Left lung (tissue), 4 donors: ENCODE measurements at regions not wholly inside any gene's neighbourhood (a gene's known extent, or its start where the extent isn't known, plus 50 kb on each side); places are given as distances from the start of the nearest gene placed in this dataset.

Experiments used
- ATAC-seq: fragments of 200-7000 bp; cut with Tn5 transposase; one replicate; pipeline ENCODE4 v1.9.1; 2020; ENCODE audit warnings: moderate library complexity
- DNase-seq, 4 donors: peaks; one replicate each; pipeline ENCODE4 v3.0.0-alpha.2; 2013 to 2020
- H3K27ac ChIP-seq, 2 donors: fragments of 200-600 bp; sonication (generic) in 1 of 2; one replicate each; pipeline versions ENCODE4 v1.5.0 to v1.8.0; 2020 to 2021
- H3K27me3 ChIP-seq, 2 donors: fragments of 200-600 bp; sonication (generic) in 1 of 2; one replicate each; pipeline versions ENCODE4 v1.5.0 to v1.8.0; 2020 to 2021
- H3K36me3 ChIP-seq, 2 donors: fragments of 200-600 bp; sonication (generic) in 1 of 2; one replicate each; pipeline versions ENCODE4 v1.5.0 to v1.8.0; 2020 to 2021
- H3K4me1 ChIP-seq, 2 donors: fragments of 200-600 bp; one replicate each; pipeline ENCODE4 v1.8.0; 2021
- H3K4me3 ChIP-seq, 2 donors: fragments of 200-600 bp; sonication (generic) in 1 of 2; one replicate each; pipeline versions ENCODE4 v1.5.0 to v1.8.0; 2020 to 2021; ENCODE audit warnings: mild to moderate bottlenecking in 1 of 2
- H3K9me3 ChIP-seq, 2 donors: fragments of 200-600 bp; sonication (generic) in 1 of 2; one replicate each; pipeline versions ENCODE4 v1.5.0 to v1.8.0; 2020 to 2021
- intact Hi-C, 2 donors: fragments of 100-400 bp; cut with DNase I; formaldehyde crosslinking; loops; one replicate each; pipeline versions ENCODE4 v1.11.2 to v1.14.2; 2022
- TF ChIP-seq, protein P1 (sequence below), 2 donors: fragments of 200-600 bp; sonication (generic) in 1 of 2; IDR thresholded peaks; one replicate each; pipeline versions ENCODE4 v1.5.0 to v1.8.0; 2021; ENCODE audit warnings: antibody characterized with exemption in 2 of 2
- donor health status: DM: no; HTN: yes; CAD: no.
- donor health status: DM: no; HTN: no; CAD: no.

DNA sequence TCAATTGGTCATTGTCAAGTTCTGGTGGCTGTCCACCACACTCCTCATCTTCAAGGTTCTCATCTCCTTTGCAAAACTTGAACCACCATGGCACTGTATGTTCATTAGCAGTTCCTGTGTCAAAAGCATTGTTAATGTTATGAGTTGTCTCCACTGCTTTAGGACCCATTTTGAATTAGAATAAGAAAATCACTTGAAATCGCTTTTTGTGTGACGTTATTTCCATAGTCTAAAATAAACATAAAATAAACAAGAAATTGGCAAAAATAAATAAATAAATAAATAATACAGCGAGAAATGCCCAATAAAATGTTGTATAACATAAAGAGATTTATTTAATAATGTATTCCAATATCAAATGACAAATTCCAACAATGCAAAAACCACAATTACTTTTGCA is 195.5 kb upstream of the CDC14C start:
- ATAC-seq (no peak), DNase-seq (no peak)
- Histone ChIP-seq H3K4me3 (no peak overlapping the region), H3K9me3 (no peaks in the 10 kb centered on the region), H3K4me1 (no peaks in the 10 kb centered on the region), H3K27me3 (no peaks in the 10 kb centered on the region), H3K36me3 (no peaks in the 10 kb centered on the region), H3K27ac (no peak overlapping the region)
- intact Hi-C loops = no loop called here
- TF ChIP-seq, protein P1, sequence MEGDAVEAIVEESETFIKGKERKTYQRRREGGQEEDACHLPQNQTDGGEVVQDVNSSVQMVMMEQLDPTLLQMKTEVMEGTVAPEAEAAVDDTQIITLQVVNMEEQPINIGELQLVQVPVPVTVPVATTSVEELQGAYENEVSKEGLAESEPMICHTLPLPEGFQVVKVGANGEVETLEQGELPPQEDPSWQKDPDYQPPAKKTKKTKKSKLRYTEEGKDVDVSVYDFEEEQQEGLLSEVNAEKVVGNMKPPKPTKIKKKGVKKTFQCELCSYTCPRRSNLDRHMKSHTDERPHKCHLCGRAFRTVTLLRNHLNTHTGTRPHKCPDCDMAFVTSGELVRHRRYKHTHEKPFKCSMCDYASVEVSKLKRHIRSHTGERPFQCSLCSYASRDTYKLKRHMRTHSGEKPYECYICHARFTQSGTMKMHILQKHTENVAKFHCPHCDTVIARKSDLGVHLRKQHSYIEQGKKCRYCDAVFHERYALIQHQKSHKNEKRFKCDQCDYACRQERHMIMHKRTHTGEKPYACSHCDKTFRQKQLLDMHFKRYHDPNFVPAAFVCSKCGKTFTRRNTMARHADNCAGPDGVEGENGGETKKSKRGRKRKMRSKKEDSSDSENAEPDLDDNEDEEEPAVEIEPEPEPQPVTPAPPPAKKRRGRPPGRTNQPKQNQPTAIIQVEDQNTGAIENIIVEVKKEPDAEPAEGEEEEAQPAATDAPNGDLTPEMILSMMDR (IDR thresholded peaks at IDR 0.05) = no peak

- TF ChIP-seq, protein P1 (IDR thresholded peaks at IDR 0.05) = no peak
- Histone ChIP-seq H3K27ac (no peak overlapping the region), H3K9me3 (peaks cover 0 to 23% of the 10 kb centered on the region in 2 donors), H3K36me3 (no peaks in the 10 kb centered on the region), H3K27me3 (no peaks in the 10 kb centered on the region), H3K4me1 (no peaks in the 10 kb centered on the region), H3K4me3 (no peak overlapping the region)
- DNase-seq (no peak), ATAC-seq (no peak)
- intact Hi-C loops = no loop called here
These were observed 189.5 kb upstream of the CDC14C start for GRCh38 chr7:48734695-48735406.

- no peak for DNase-seq
- TF ChIP-seq, protein P1 (IDR thresholded peaks at IDR 0.05) = no peak
- Histone ChIP-seq H3K4me1 (no peaks in the 10 kb centered on the region), H3K27me3 (no peaks in the 10 kb centered on the region), H3K4me3 (no peak overlapping the region), H3K27ac (no peak overlapping the region), H3K36me3 (no peaks in the 10 kb centered on the region), H3K9me3 (peaks cover 0 to 23% of the 10 kb centered on the region in 2 donors)
- ATAC-seq = no peak
- intact Hi-C loops = no loop called here
These were observed 182.8 kb upstream of the CDC14C start for GRCh38 chr7:48741545-48741944.

GRCh38 chr7:48742079-48742798 is 182.1 kb upstream of the CDC14C start:
- intact Hi-C loops = no loop called here
- Histone ChIP-seq H3K4me3 (no peak overlapping the region), H3K4me1 (no peaks in the 10 kb centered on the region), H3K27me3 (no peaks in the 10 kb centered on the region), H3K27ac (no peak overlapping the region), H3K36me3 (no peaks in the 10 kb centered on the region), H3K9me3 (peaks cover 0 to 23% of the 10 kb centered on the region in 2 donors)
- TF ChIP-seq, protein P1 (IDR thresholded peaks at IDR 0.05) = no peak
- ATAC-seq = no peak
- no peak for DNase-seq

- intact Hi-C loops = no loop called here
- TF ChIP-seq, protein P1 (IDR thresholded peaks at IDR 0.05) = no peak
- Histone ChIP-seq H3K27ac (no peak overlapping the region), H3K27me3 (no peaks in the 10 kb centered on the region), H3K9me3 (no peaks in the 10 kb centered on the region), H3K4me1 (no peaks in the 10 kb centered on the region), H3K36me3 (no peaks in the 10 kb centered on the region), H3K4me3 (no peak overlapping the region)
- no peak for ATAC-seq
- DNase-seq = peak in 1 of 4 donors; percentile 37
These were observed 176.1 kb upstream of the CDC14C start for GRCh38 chr7:48748081-48748833.
